ENCODE measurements at regions not wholly inside any gene's neighbourhood (a gene's known extent, or its start where the extent isn't known, plus 50 kb on each side); places are given as distances from the start of the nearest gene placed in this dataset.

DNA sequence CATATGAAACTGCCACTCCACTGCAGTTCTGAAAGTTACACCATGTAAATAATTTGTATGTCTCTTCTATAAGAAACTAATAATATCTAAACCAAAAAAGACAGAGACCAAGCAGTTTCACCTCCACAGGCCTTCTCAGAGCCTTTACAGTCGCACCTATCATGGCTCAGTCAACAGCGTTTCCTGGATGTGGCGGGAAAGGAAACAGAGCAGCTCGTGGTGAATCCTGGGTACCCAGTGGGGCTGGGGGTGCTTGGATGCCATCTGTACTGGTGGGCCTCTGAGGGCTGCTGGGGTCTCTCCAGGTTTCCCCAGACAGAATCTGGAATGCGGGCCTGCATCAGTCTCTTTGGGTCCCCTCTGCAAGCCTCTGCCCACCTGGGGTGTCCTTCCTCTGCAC, 100.2 kb upstream of the CASZ1 start:
- DNase-seq (ENCODE audit: low read depth in 3 of 3): no peak

DNA sequence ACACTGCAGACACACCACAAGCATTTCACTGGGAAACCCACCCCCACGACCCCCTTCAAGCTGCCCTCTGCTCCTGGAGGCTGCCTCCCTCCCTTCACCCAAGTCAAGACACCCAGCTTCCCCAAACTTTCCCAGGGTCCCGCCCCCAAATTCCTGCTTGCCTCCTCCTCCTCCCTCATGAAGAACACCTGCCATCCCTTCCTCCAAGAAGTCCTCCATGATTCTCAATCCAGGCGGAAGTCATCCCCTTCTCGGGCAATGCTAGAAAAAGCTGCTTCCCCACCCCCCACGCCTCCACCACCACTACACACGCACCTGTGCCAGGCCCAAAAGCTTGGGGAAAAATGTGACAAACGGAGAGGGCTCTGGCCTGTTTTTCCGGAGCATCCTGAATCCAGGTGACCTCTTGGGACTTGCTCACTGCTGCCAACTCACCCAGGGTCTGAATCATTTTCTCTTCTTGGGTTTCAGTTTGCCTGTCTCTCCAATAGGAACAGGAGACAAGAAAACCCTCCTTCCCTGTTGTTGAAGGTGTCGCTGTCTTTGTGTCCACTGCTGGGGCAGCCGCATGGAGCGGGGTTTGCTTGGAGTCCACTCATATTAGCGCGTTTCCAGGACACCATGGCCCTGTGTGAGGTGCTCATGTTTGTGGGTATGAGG, 101.0 kb upstream of the CASZ1 start:
- no peak for DNase-seq (ENCODE audit: low read depth in 3 of 3)

DNA sequence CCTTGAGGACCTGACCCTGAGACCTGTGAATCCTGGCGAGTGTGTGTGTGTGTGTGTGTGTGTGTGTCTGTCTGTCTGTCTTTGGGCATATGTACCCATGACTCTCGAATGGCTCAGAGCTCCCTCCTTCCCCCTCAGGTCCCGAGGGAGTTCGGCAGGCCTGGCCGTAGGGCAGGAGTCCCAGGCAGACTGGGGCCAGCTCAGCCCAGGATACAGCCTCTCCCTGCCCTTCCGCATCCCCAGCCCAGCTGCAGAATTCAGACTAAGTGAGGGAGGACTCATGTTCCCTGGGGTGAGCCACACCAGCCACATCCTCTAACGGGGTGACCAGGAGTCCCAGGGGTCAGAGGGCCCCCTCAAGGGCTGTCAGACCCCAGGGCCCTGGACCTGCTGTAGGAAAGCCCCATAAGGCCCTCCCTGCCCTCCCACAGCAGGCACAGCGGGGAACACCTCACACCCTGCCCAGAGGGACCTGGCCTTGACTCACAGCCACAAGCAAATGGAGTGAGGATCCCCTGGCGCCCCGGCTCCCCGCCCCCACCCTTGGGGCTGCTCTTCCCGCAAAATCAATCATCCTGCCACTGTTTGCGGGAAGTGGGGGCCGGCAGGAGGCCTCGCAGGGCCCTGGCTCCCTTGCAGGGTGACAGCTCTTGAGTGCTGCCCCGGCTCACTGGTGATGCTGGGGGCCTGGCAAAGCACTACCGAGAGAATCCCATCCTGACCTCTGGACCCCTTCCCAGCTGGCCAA, 101.7 kb upstream of the CASZ1 start:
- no peak for DNase-seq (ENCODE audit: low read depth in 3 of 3)

GRCh38 chr1:10898921-10899320, 102.5 kb upstream of the CASZ1 start:
- no peak for DNase-seq (ENCODE audit: low read depth in 3 of 3)

- DNase-seq (ENCODE audit: low read depth in 3 of 3): no peak
These were observed 103.2 kb upstream of the CASZ1 start for GRCh38 chr1:10899490-10900250.

DNA sequence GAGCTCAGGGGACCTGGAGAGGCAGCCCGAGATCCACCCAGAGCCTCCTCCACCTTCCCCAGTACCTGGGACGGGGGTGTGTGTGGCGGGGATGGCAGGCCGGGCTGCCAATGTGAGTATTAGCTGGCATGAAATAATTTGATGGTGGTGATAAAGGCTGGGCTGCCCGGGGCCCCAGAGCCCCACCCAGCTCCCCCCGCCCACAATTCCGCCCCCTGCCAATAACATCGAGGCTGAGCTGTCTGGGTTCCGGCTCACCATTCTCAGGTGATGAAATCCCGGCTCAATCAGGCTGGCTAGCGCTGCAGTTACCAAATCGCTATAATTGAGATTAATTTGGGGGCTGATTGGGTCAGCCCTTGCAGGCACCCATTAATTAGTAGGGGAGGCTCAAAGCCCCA, 103.8 kb upstream of the CASZ1 start:
- no peak for DNase-seq (ENCODE audit: low read depth in 3 of 3)

DNA sequence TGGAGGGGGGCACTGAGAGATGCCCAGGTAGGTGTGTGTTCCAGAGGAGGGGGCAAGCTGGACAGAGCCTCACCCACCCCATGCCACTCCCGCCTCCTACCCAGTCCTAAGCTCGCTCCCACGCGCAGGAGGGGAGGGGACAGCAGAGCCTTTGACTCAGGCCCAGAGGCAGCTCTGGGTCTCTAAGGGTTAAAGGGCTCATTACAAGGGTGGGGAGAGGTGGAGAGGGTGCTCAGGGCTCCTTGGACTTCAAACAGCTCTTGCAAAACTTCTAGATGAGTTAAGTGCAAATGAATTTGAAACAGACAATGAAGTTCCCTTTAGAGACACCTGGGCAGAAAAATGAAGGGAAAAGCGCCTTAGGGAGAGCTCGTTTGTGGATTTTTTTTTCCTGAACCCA, 104.2 kb upstream of the CASZ1 start:
- no peak for DNase-seq (ENCODE audit: low read depth in 3 of 3)

DNA sequence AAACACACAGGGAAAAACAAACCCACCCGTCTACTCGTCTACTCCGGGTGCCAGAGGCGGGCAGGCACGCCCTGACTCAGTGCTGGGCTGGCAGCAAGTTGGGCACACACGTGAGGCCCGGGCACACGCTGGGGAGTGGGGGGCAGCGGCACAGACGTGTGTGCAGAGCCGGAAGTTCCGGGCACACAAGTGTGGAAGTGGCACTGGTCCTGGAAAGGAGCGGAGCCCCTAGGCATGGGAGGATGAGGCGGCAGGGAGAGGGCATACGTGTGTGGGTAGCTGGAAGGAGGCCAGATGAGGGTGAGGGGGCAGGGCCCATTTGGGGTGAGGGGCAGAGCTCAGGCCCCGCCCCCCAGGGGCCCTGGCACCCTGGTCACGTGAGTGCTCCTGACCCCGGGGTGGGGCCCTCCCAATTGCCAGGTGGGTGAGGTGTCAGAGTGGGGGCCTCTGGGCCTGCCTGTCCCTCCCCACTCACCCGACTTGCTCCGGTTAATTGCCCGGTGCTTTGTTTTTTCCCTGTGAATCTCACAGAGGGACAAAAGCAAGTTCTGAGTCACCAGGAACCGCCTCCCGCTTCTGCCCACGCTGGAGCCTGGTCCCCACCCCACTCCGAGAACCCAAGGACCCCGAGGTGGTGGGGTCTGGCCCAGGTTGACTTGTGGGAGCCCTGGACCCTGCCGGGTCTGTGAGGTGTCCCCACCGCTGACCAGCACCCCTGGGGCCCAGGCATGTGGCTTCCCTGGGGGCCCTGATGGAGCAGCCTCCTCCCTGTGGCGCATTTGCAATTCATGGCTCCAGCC, 104.8 kb upstream of the CASZ1 start:
- DNase-seq (ENCODE audit: low read depth in 3 of 3): no peak

- no peak for DNase-seq (ENCODE audit: low read depth in 3 of 3)
These were observed 105.7 kb upstream of the CASZ1 start for GRCh38 chr1:10901891-10902805.

DNA sequence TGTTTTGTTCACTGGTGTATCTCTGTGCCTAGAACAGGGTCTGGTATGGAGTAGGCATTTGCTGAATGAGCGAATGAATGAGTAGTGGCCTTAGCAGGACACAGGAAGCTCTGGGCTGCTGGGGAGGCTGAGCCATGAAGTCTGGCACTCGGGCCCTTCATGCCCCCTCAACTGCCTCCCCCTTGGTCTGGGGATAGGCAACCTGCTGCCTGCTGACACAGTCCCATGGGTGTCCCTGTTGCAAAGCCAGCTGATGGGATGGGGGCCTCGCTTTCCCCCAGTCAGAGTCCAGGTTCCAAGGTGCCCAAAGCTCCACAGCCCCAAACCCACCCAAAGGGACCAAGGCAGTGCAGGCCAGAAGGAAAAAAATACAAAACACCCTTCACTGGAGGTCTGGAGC, 107.0 kb upstream of the CASZ1 start:
- DNase-seq (ENCODE audit: low read depth in 3 of 3): no peak

DNA sequence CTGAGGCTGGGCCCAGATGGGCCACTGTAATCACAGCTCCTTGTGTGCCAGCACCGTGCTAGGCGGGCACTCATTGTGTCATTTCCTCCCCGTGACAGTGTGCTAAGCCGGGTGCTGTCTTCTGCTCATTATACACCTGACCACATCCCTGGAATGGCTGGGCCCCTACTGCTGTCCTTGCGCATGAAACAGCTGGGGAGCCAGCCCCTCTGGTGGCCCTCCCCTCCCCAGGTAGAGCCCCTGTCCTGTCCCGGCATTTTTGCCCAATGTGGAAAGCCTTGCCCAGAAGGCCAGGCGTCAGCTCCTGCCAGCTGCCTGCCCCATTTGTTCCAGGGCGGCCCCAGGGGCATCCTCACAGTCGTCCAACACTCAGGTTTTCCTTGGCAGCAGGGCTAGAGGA, 107.4 kb upstream of the CASZ1 start:
- no peak for DNase-seq (ENCODE audit: low read depth in 3 of 3)

DNA sequence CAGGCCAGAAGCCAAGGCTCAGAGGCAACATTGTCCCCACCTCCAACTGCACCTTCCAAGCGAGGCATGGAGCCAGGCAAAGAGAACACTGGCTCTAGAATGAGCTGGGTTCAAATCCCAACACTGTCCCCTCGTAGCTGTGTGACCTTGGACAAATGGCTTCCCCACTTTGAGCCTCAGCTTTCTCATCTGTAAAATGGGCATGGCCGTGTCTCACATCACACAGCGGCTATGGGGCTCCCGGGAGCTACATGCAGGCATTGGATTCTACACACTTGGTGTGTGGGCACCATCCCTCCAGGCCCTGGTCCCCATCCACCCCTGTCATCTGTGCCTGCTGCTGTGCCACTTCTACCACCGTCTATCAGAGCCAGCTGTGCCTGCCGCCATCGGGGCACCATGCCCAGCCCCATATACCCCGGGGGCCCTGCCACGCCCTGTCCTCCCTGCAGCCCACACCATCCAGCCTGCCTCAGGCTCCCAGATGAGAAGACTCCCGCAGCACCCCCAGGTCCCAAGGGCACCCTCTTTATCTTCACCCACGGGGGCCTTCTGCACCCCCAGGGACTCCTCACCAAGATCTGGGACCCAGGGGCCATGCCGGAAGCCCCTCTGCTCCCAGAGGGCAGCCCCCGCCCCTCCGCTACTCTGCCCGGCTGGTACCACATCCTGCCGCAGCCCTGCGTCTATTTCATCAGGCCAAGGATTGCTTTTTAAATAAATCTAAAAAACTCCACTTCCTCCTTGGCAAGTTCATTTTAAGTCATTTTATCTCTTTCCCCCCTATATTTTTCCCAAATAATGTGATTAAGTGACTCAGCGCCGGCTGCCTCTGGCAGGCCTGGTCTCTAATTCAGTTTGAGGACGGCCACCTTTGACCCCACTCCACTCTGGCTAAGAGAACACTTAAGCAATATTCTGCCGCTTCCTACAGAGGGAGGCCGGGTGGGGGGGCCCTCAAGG, 107.8 kb upstream of the TARDBP start:
- DNase-seq (ENCODE audit: low read depth in 3 of 3): no peak

DNA sequence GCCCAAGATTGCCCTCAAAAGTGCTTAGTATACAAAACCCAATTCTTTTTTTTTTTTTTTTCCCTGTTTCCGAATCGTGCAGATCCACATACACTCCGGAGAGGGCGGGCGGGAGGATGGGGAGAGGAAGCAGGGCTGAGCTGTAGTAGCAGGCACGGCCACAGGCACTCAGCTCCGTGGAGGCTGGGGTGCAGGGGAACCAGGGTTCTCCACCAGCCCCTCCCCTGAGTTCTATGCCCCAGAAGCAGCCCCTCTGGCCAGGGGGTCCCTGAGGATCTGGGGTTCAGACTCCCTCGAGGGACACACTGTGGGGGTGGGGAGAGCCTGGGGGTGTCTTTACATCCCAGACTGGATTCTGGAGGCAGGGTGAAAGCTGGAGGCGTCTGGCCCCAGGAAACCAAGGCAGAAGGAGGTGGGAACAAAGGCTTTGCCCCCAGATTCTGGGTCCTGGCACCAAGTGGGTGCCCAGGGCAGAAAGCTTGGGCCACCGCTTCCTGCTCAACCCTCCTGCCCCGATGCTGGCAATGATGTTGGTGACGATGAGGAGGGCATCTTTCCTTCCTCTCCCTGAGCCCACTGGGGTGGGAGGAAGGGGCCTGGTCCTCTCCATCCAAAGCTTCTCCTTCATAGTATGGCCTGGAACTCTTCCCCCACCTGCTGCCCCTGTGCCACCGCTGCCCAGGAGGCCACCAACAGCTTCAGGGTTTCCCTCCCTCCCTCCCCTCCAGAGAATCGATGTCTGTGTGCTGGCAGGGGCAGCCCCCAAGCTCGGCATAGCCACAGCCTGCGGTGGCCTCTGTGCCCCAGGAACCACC, 106.4 kb upstream of the TARDBP start:
- DNase-seq (ENCODE audit: low read depth in 3 of 3): no peak

GRCh38 chr1:10906866-10907519, 105.5 kb upstream of the TARDBP start:
- DNase-seq (ENCODE audit: low read depth in 3 of 3): no peak

DNA sequence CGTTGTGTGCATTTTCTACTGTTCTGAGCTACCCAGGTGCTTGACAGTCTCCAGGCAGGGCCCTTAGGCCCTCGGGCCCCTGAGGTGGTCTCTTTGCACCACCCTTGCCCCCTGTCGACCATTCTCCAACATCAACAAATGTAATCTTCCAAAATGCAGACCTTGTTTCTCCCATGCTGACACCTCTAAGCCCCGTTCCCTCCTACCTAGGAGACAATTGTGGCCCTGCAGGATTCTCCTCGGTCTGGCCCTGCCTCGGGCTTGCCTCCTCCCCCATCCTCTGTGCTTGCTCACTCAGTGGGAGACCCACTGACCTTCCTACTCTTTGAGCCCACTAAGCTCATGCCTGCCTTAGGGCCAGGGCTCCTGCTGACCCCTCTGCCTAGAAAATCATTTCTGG, 104.2 kb upstream of the TARDBP start:
- DNase-seq (ENCODE audit: low read depth in 3 of 3): no peak

DNA sequence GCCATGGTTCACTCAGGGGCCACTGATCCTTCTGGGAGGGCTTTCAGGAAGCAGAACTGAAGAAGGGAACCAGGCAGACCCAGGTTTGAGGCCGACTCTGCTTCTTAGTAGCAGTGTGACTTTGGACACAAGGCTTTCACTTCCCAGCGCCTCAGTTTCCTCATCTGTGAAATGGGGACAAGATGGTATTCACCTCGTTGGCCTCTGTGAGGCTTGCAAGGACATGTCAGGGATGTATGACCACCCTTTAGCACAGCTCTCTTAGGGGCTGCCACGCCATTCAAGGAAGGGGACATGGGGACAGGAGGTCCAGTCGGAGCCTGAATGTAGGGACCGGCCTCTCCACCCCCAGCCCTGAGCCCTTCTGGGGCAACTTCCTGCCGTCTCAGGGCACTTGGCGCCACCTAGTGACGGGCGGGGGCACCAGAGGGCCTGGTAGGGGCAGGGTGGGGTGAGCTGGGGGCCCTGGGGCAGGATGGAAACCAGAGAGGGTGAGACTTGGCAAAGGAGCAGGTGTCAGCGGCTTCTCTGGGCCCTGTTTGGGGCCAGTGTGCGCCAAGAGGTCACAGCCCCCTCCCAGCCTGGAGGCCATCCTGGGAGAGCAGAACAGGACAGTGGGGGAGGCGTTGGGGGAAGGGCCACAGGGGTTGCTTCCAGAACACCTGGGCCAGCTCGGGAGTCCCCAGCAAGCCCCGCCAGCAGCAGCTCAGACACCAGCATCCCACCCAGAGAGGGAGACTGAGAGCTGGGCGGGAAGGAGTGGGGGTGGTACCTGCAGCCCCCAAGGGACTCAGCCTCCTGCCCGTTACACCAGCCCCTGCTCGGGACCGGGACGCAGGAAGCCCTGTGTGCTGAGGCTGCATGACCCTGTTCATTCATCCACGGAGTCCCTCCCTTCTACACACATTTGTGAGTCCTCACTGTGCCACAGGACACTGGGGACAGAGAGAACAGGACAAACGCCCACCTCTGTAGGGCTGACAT, 102.5 kb upstream of the TARDBP start:
- DNase-seq (ENCODE audit: low read depth in 3 of 3): peak; percentile 44 to 63 (median 54)
